ENCODE measurements at regions not wholly inside any gene's neighbourhood (a gene's known extent, or its start where the extent isn't known, plus 50 kb on each side); places are given as distances from the start of the nearest gene placed in this dataset.
"Not testable (repeated sequence)": the region's sequence is repeated elsewhere in the genome, so short reads cannot be mapped to it uniquely, and the experiment has no call there.

- Histone ChIP-seq H3K4me1 (ENCODE audit: control insufficient read depth, insufficient read depth, low read length, poor library complexity, severe bottlenecking) (no peaks in the 10 kb centered on the region), H3K4me3 (ENCODE audit: extremely low read depth, insufficient read depth, low read length, poor library complexity, severe bottlenecking) (no peak overlapping the region), H3K9me3 (ENCODE audit: control insufficient read depth, low read length) (peaks cover 5% of the 10 kb centered on the region), H3K36me3 (ENCODE audit: control insufficient read depth, insufficient read depth, low read length) (no peaks in the 10 kb centered on the region), H3K27ac (ENCODE audit: low read depth, low read length, severe bottlenecking) (no peak overlapping the region)
- 31 to 35% methylated on average over 2 to 3 of the region's 3 CpGs for WGBS, 2 experiments (ENCODE audit: insufficient coverage in 2 of 2)
Observed at GRCh38 chr6:58113960-58114359, 796.5 kb downstream of the PRIM2 start.

GRCh38 chr6:58117162-58117561, 799.7 kb downstream of the PRIM2 start:
- H3K4me3 ChIP-seq (ENCODE audit: extremely low read depth, insufficient read depth, low read length, poor library complexity, severe bottlenecking); H3K27ac ChIP-seq (ENCODE audit: low read depth, low read length, severe bottlenecking); H3K36me3 ChIP-seq (ENCODE audit: control insufficient read depth, insufficient read depth, low read length); H3K9me3 ChIP-seq (ENCODE audit: control insufficient read depth, low read length); H3K4me1 ChIP-seq (ENCODE audit: control insufficient read depth, insufficient read depth, low read length, poor library complexity, severe bottlenecking): not testable (repeated sequence)
- no CpG with 5 or more reads among the region's 1 CpG for WGBS, 2 experiments (ENCODE audit: insufficient coverage in 2 of 2)

- not testable (repeated sequence) for H3K27ac ChIP-seq (ENCODE audit: low read depth, low read length, severe bottlenecking); H3K4me1 ChIP-seq (ENCODE audit: control insufficient read depth, insufficient read depth, low read length, poor library complexity, severe bottlenecking); H3K4me3 ChIP-seq (ENCODE audit: extremely low read depth, insufficient read depth, low read length, poor library complexity, severe bottlenecking); H3K36me3 ChIP-seq (ENCODE audit: control insufficient read depth, insufficient read depth, low read length); H3K9me3 ChIP-seq (ENCODE audit: control insufficient read depth, low read length)
- WGBS, 2 experiments (ENCODE audit: insufficient coverage in 2 of 2), result no CpG with 5 or more reads among the region's 3 CpGs
Observed at GRCh38 chr6:58121616-58122015, 804.2 kb downstream of the PRIM2 start.

- H3K4me1 ChIP-seq (ENCODE audit: control insufficient read depth, insufficient read depth, low read length, poor library complexity, severe bottlenecking); H3K27ac ChIP-seq (ENCODE audit: low read depth, low read length, severe bottlenecking); H3K4me3 ChIP-seq (ENCODE audit: extremely low read depth, insufficient read depth, low read length, poor library complexity, severe bottlenecking); H3K36me3 ChIP-seq (ENCODE audit: control insufficient read depth, insufficient read depth, low read length): not testable (repeated sequence)
- peaks cover 16% of the 10 kb centered on the region for H3K9me3 ChIP-seq (ENCODE audit: control insufficient read depth, low read length)
- no CpG with 5 or more reads among the region's 2 CpGs for WGBS, 2 experiments (ENCODE audit: insufficient coverage in 2 of 2)
Observed at GRCh38 chr6:58123770-58124169, 806.3 kb downstream of the PRIM2 start.

GRCh38 chr6:58128549-58128948, 811.1 kb downstream of the PRIM2 start:
- not testable (repeated sequence) for H3K27ac ChIP-seq (ENCODE audit: low read depth, low read length, severe bottlenecking); H3K4me3 ChIP-seq (ENCODE audit: extremely low read depth, insufficient read depth, low read length, poor library complexity, severe bottlenecking); H3K36me3 ChIP-seq (ENCODE audit: control insufficient read depth, insufficient read depth, low read length); H3K4me1 ChIP-seq (ENCODE audit: control insufficient read depth, insufficient read depth, low read length, poor library complexity, severe bottlenecking)
- WGBS, 2 experiments (ENCODE audit: insufficient coverage in 2 of 2), result no CpG with 5 or more reads among the region's 2 CpGs
- H3K9me3 ChIP-seq (ENCODE audit: control insufficient read depth, low read length), result peaks cover 10% of the 10 kb centered on the region

GRCh38 chr6:58129098-58129497, 811.7 kb downstream of the PRIM2 start:
- not testable (repeated sequence) for H3K4me1 ChIP-seq (ENCODE audit: control insufficient read depth, insufficient read depth, low read length, poor library complexity, severe bottlenecking); H3K4me3 ChIP-seq (ENCODE audit: extremely low read depth, insufficient read depth, low read length, poor library complexity, severe bottlenecking); H3K36me3 ChIP-seq (ENCODE audit: control insufficient read depth, insufficient read depth, low read length); H3K27ac ChIP-seq (ENCODE audit: low read depth, low read length, severe bottlenecking)
- 0% methylated on average over 1 of the region's 1 CpG; no CpG with 5 or more reads in 1 of the 2 experiments for WGBS, 2 experiments (ENCODE audit: insufficient coverage in 2 of 2)
- peaks cover 10% of the 10 kb centered on the region for H3K9me3 ChIP-seq (ENCODE audit: control insufficient read depth, low read length)

- H3K4me3 ChIP-seq (ENCODE audit: extremely low read depth, insufficient read depth, low read length, poor library complexity, severe bottlenecking); H3K9me3 ChIP-seq (ENCODE audit: control insufficient read depth, low read length); H3K27ac ChIP-seq (ENCODE audit: low read depth, low read length, severe bottlenecking); H3K4me1 ChIP-seq (ENCODE audit: control insufficient read depth, insufficient read depth, low read length, poor library complexity, severe bottlenecking); H3K36me3 ChIP-seq (ENCODE audit: control insufficient read depth, insufficient read depth, low read length): not testable (repeated sequence)
- no CpG with 5 or more reads among the region's 2 CpGs for WGBS, 2 experiments (ENCODE audit: insufficient coverage in 2 of 2)
Observed at GRCh38 chr6:58139746-58140145, 822.3 kb downstream of the PRIM2 start.

- H3K4me1 ChIP-seq (ENCODE audit: control insufficient read depth, insufficient read depth, low read length, poor library complexity, severe bottlenecking), result not testable (repeated sequence)
Observed at GRCh38 chr6:58171025-58171424, 853.6 kb downstream of the PRIM2 start.

GRCh38 chr6:58181557-58182065, 864.2 kb downstream of the PRIM2 start:
- H3K4me1 ChIP-seq (ENCODE audit: control insufficient read depth, insufficient read depth, low read length, poor library complexity, severe bottlenecking); H3K4me3 ChIP-seq (ENCODE audit: extremely low read depth, insufficient read depth, low read length, poor library complexity, severe bottlenecking); H3K36me3 ChIP-seq (ENCODE audit: control insufficient read depth, insufficient read depth, low read length); H3K27ac ChIP-seq (ENCODE audit: low read depth, low read length, severe bottlenecking); H3K9me3 ChIP-seq (ENCODE audit: control insufficient read depth, low read length): not testable (repeated sequence)
- WGBS, 2 experiments (ENCODE audit: insufficient coverage in 2 of 2), result no CpG with 5 or more reads among the region's 2 CpGs

More at GRCh38 chr6:58171025-58171424, 853.6 kb downstream of the PRIM2 start:
- no CpG with 5 or more reads among the region's 1 CpG for WGBS, 2 experiments (ENCODE audit: insufficient coverage in 2 of 2)
- H3K27ac ChIP-seq (ENCODE audit: low read depth, low read length, severe bottlenecking); H3K9me3 ChIP-seq (ENCODE audit: control insufficient read depth, low read length); H3K4me3 ChIP-seq (ENCODE audit: extremely low read depth, insufficient read depth, low read length, poor library complexity, severe bottlenecking); H3K36me3 ChIP-seq (ENCODE audit: control insufficient read depth, insufficient read depth, low read length): not testable (repeated sequence)

GRCh38 chr6:58185300-58185699, 867.9 kb downstream of the PRIM2 start:
- WGBS, 2 experiments (ENCODE audit: insufficient coverage in 2 of 2), result 68 to 96% methylated on average over 3 of the region's 4 CpGs
- H3K36me3 ChIP-seq (ENCODE audit: control insufficient read depth, insufficient read depth, low read length); H3K4me1 ChIP-seq (ENCODE audit: control insufficient read depth, insufficient read depth, low read length, poor library complexity, severe bottlenecking); H3K9me3 ChIP-seq (ENCODE audit: control insufficient read depth, low read length); H3K27ac ChIP-seq (ENCODE audit: low read depth, low read length, severe bottlenecking); H3K4me3 ChIP-seq (ENCODE audit: extremely low read depth, insufficient read depth, low read length, poor library complexity, severe bottlenecking): not testable (repeated sequence)

- not testable (repeated sequence) for H3K4me1 ChIP-seq (ENCODE audit: control insufficient read depth, insufficient read depth, low read length, poor library complexity, severe bottlenecking); H3K27ac ChIP-seq (ENCODE audit: low read depth, low read length, severe bottlenecking); H3K9me3 ChIP-seq (ENCODE audit: control insufficient read depth, low read length); H3K4me3 ChIP-seq (ENCODE audit: extremely low read depth, insufficient read depth, low read length, poor library complexity, severe bottlenecking); H3K36me3 ChIP-seq (ENCODE audit: control insufficient read depth, insufficient read depth, low read length)
- 0% methylated on average over 1 of the region's 1 CpG; no CpG with 5 or more reads in 1 of the 2 experiments for WGBS, 2 experiments (ENCODE audit: insufficient coverage in 2 of 2)
Observed at GRCh38 chr6:58193209-58193608, 875.8 kb downstream of the PRIM2 start.

Data from mesodermal cell (in vitro differentiated cells).